Ascending aorta (tissue), 2 donors: ENCODE measurements at regions not wholly inside any gene's neighbourhood (a gene's known extent, or its start where the extent isn't known, plus 50 kb on each side); places are given as distances from the start of the nearest gene placed in this dataset.

Source experiments
- DNase-seq, 2 donors: peaks; one replicate each; pipeline ENCODE4 v3.0.0-alpha.2; 2019; ENCODE audit warnings: low spot score in 2 of 2
- H3K27ac ChIP-seq, 2 donors: fragments of 200-600 bp; sonication (generic); one replicate each; pipeline ENCODE4 v1.5.1; 2016 to 2017; ENCODE audit warnings: mild to moderate bottlenecking in 1 of 2
- H3K27me3 ChIP-seq: fragments of 200-600 bp; sonication (generic); one replicate; pipeline ENCODE4 v1.5.1; 2017
- H3K36me3 ChIP-seq, 2 donors: fragments of 200-600 bp; sonication (generic); one replicate each; pipeline ENCODE4 v1.5.1; 2016
- H3K4me1 ChIP-seq, 2 donors: fragments of 200-600 bp; sonication (generic); one replicate each; pipeline ENCODE4 v1.5.1; 2016 to 2017; ENCODE audit warnings: mild to moderate bottlenecking in 1 of 2
- H3K4me3 ChIP-seq, 2 donors: fragments of 200-600 bp; sonication (generic); one replicate each; pipeline ENCODE4 v1.5.1; 2016 to 2017; ENCODE audit warnings: mild to moderate bottlenecking in 1 of 2
- H3K9me3 ChIP-seq, 2 donors: fragments of 200-600 bp; sonication (generic); one replicate each; pipeline ENCODE4 v1.5.1; 2016
- CTCF ChIP-seq, 3 experiments: fragments of 200-600 bp in 2 of 3; fragments of 450-650 bp in 1 of 3; sonication (generic) in 2 of 3; IDR thresholded peaks; one replicate each; pipeline ENCODE4 v1.5.1; 2016 to 2019; ENCODE audit warnings: antibody characterized with exemption in 3 of 3, mild to moderate bottlenecking in 1 of 3, moderate library complexity in 1 of 3
- intact Hi-C: fragments of 100-400 bp; cut with DNase I; formaldehyde crosslinking; loops from one replicate; pipeline ENCODE4 v1.15.1; 2023

GRCh38 chr9:38216572-38216971 is 147.5 kb upstream of the SHB start:
- H3K4me1 ChIP-seq: no peaks in the 10 kb centered on the region
- no peaks in the 10 kb centered on the region for H3K9me3 ChIP-seq
- no peaks in the 10 kb centered on the region for H3K36me3 ChIP-seq
- intact Hi-C loops: loop anchor here (10.0 kb wide), 1 partner anchor 218 kb away; no protein-coding TSS in a partner anchor
- H3K27ac ChIP-seq: no peak overlapping the region
- TF ChIP-seq CTCF (IDR thresholded peaks at IDR 0.05): no peak
- DNase-seq: no peak
- H3K4me3 ChIP-seq: no peak overlapping the region
- no peaks in the 10 kb centered on the region for H3K27me3 ChIP-seq

- Histone ChIP-seq H3K4me3 (no peak overlapping the region), H3K9me3 (no peaks in the 10 kb centered on the region), H3K27me3 (no peaks in the 10 kb centered on the region), H3K4me1 (no peaks in the 10 kb centered on the region), H3K27ac (no peak overlapping the region), H3K36me3 (no peaks in the 10 kb centered on the region)
- intact Hi-C loops: loop anchor here (10.0 kb wide), 1 partner anchor 219 kb away; no protein-coding TSS in a partner anchor
- TF ChIP-seq CTCF (IDR thresholded peaks at IDR 0.05): no peak
- no peak for DNase-seq
Measured at GRCh38 chr9:38215465-38215864, 146.4 kb upstream of the SHB start.

- Histone ChIP-seq H3K4me3 (no peak overlapping the region), H3K36me3 (no peaks in the 10 kb centered on the region), H3K4me1 (no peaks in the 10 kb centered on the region), H3K27me3 (no peaks in the 10 kb centered on the region), H3K27ac (no peak overlapping the region), H3K9me3 (no peaks in the 10 kb centered on the region)
- TF ChIP-seq CTCF (IDR thresholded peaks at IDR 0.05): no peak
- intact Hi-C loops: loop anchor here (10.0 kb wide), 1 partner anchor 220 kb away; no protein-coding TSS in a partner anchor
- DNase-seq: no peak
Measured at GRCh38 chr9:38214432-38214831, 145.4 kb upstream of the SHB start.

- Histone ChIP-seq H3K9me3 (no peaks in the 10 kb centered on the region), H3K27ac (no peak overlapping the region), H3K27me3 (no peaks in the 10 kb centered on the region), H3K36me3 (no peaks in the 10 kb centered on the region), H3K4me1 (no peaks in the 10 kb centered on the region), H3K4me3 (no peak overlapping the region)
- TF ChIP-seq CTCF (IDR thresholded peaks at IDR 0.05): no peak
- intact Hi-C loops: loop anchor here (10.0 kb wide), 1 partner anchor 221 kb away; no protein-coding TSS in a partner anchor
- no peak for DNase-seq
Measured at GRCh38 chr9:38213631-38214299, 144.7 kb upstream of the SHB start.

- Histone ChIP-seq H3K36me3 (no peaks in the 10 kb centered on the region), H3K4me3 (no peak overlapping the region), H3K4me1 (no peaks in the 10 kb centered on the region), H3K9me3 (peaks cover 0 to 4% of the 10 kb centered on the region in 2 donors), H3K27me3 (no peaks in the 10 kb centered on the region), H3K27ac (no peak overlapping the region)
- TF ChIP-seq CTCF (IDR thresholded peaks at IDR 0.05): no peak
- DNase-seq: no peak
- intact Hi-C loops: loop anchor here (10.0 kb wide), 1 partner anchor 223 kb away; no protein-coding TSS in a partner anchor
Measured at GRCh38 chr9:38212016-38212415, 143.0 kb upstream of the SHB start.
